Thyroid gland (tissue), 4 donors: ENCODE measurements at regions not wholly inside any gene's neighbourhood (a gene's known extent, or its start where the extent isn't known, plus 50 kb on each side); places are given as distances from the start of the nearest gene placed in this dataset.

Source experiments
- DNase-seq, 2 donors: peaks; one replicate each; pipeline ENCODE4 v3.0.0-alpha.2; 2019
- H3K27ac ChIP-seq, 3 donors: fragments of 200-600 bp; sonication (generic); 1 replicate in 2 of 3; 2 replicates in 1 of 3; pipeline ENCODE4 v1.5.1; 2016 to 2019; ENCODE audit warnings: mild to moderate bottlenecking in 1 of 3, moderate library complexity in 1 of 3
- H3K27me3 ChIP-seq: fragments of 200-600 bp; sonication (generic); one replicate; pipeline ENCODE4 v1.5.1; 2019
- H3K36me3 ChIP-seq, 2 donors: fragments of 200-600 bp; sonication (generic); one replicate each; pipeline ENCODE4 v1.5.1; 2016 to 2019
- H3K4me1 ChIP-seq, 2 donors: fragments of 200-600 bp; sonication (generic); one replicate each; pipeline ENCODE4 v1.5.1; 2017 to 2019
- H3K4me3 ChIP-seq, 3 donors: fragments of 200-600 bp; sonication (generic); replicated peaks in 1 of 3; 1 replicate in 2 of 3; 2 replicates in 1 of 3; pipeline ENCODE4 v1.5.1; 2016; ENCODE audit warnings: mild to moderate bottlenecking in 1 of 3
- H3K9me3 ChIP-seq: fragments of 200-600 bp; sonication (generic); one replicate; pipeline ENCODE4 v1.5.1; 2017
- CTCF ChIP-seq, 6 experiments: fragments of 200-600 bp in 3 of 6; fragments of 450-650 bp in 3 of 6; sonication (generic) in 3 of 6; IDR thresholded peaks; one replicate each; pipeline ENCODE4 v1.5.1; 2016 to 2019; ENCODE audit warnings: antibody characterized with exemption in 6 of 6, mild to moderate bottlenecking in 2 of 6, inconsistent platforms in 1 of 6, moderate library complexity in 1 of 6
- POLR2A ChIP-seq, 2 donors: fragments of 450-650 bp; IDR thresholded peaks; one replicate each; pipeline ENCODE4 v1.6.1; 2017; ENCODE audit warnings: antibody characterized with exemption in 2 of 2, mild to moderate bottlenecking in 2 of 2, moderate library complexity in 1 of 2
- WGBS, 2 donors: methylation state at CpG; one replicate each; pipeline ENCODE4 v1.1.5; 2017; 5-methylcytosine and 5-hydroxymethylcytosine counted together
- intact Hi-C: fragments of 100-400 bp; cut with DNase I; formaldehyde crosslinking; loops from one replicate; pipeline ENCODE4 v1.15.1; 2023

GRCh38 chr10:2225609-2226008, 488.3 kb upstream of the ADARB2 start:
- 66 to 77% methylated on average over 10 of the region's 10 CpGs for WGBS, 2 donors
- H3K9me3 ChIP-seq, result no peaks in the 10 kb centered on the region
- intact Hi-C loops, result no loop called here
- H3K4me3 ChIP-seq, result no peak overlapping the region
- no peak overlapping the region for H3K27ac ChIP-seq
- no peaks in the 10 kb centered on the region for H3K36me3 ChIP-seq
- TF ChIP-seq POLR2A (IDR thresholded peaks at IDR 0.05), result no peak
- TF ChIP-seq CTCF (IDR thresholded peaks at IDR 0.05), result no peak
- no peaks in the 10 kb centered on the region for H3K27me3 ChIP-seq
- no peak for DNase-seq
- H3K4me1 ChIP-seq, result no peaks in the 10 kb centered on the region

GRCh38 chr10:2223548-2224320, 486.4 kb upstream of the ADARB2 start:
- TF ChIP-seq POLR2A (IDR thresholded peaks at IDR 0.05), result no peak
- TF ChIP-seq CTCF (IDR thresholded peaks at IDR 0.05), result no peak
- no peak overlapping the region for H3K27ac ChIP-seq
- no peak overlapping the region for H3K4me3 ChIP-seq
- intact Hi-C loops, result no loop called here
- no peaks in the 10 kb centered on the region for H3K27me3 ChIP-seq
- H3K4me1 ChIP-seq, result no peaks in the 10 kb centered on the region
- H3K36me3 ChIP-seq, result no peaks in the 10 kb centered on the region
- no peaks in the 10 kb centered on the region for H3K9me3 ChIP-seq
- DNase-seq, result no peak
- 82 to 87% methylated on average over 8 of the region's 8 CpGs for WGBS, 2 donors

- TF ChIP-seq POLR2A (IDR thresholded peaks at IDR 0.05) (no peak), CTCF (IDR thresholded peaks at IDR 0.05) (no peak)
- 87 to 90% methylated on average over 6 of the region's 6 CpGs for WGBS, 2 donors
- no peak for DNase-seq
- no peaks in the 10 kb centered on the region for H3K36me3 ChIP-seq
- H3K4me1 ChIP-seq, result no peaks in the 10 kb centered on the region
- no peaks in the 10 kb centered on the region for H3K27me3 ChIP-seq
- H3K9me3 ChIP-seq, result no peaks in the 10 kb centered on the region
- H3K4me3 ChIP-seq, result no peak overlapping the region
- H3K27ac ChIP-seq, result no peak overlapping the region
- intact Hi-C loops, result no loop called here
Measured at GRCh38 chr10:2222631-2223030, 485.3 kb upstream of the ADARB2 start.

GRCh38 chr10:2214805-2215204, 477.5 kb upstream of the ADARB2 start:
- Histone ChIP-seq H3K4me3 (no peak overlapping the region), H3K4me1 (no peaks in the 10 kb centered on the region), H3K27me3 (no peaks in the 10 kb centered on the region), H3K9me3 (no peaks in the 10 kb centered on the region), H3K27ac (no peak overlapping the region), H3K36me3 (no peaks in the 10 kb centered on the region)
- TF ChIP-seq CTCF (IDR thresholded peaks at IDR 0.05) (no peak), POLR2A (IDR thresholded peaks at IDR 0.05) (no peak)
- 56 to 63% methylated on average over 10 of the region's 10 CpGs for WGBS, 2 donors
- DNase-seq, result no peak
- intact Hi-C loops, result no loop called here

GRCh38 chr10:2214092-2214491, 476.8 kb upstream of the ADARB2 start:
- intact Hi-C loops, result no loop called here
- Histone ChIP-seq H3K4me1 (no peaks in the 10 kb centered on the region), H3K27me3 (no peaks in the 10 kb centered on the region), H3K4me3 (no peak overlapping the region), H3K27ac (no peak overlapping the region), H3K36me3 (no peaks in the 10 kb centered on the region), H3K9me3 (no peaks in the 10 kb centered on the region)
- no peak for DNase-seq
- WGBS, 2 donors, result 89 to 93% methylated on average over 12 of the region's 12 CpGs
- TF ChIP-seq POLR2A (IDR thresholded peaks at IDR 0.05) (no peak), CTCF (IDR thresholded peaks at IDR 0.05) (no peak)
